CD8-positive, alpha-beta memory T cell (primary cell): ENCODE measurements at regions not wholly inside any gene's neighbourhood (a gene's known extent, or its start where the extent isn't known, plus 50 kb on each side); places are given as distances from the start of the nearest gene placed in this dataset.
A peak's percentile ranks its signal among the peaks of the same experiment; 100 is the strongest.

Experiments
- CTCF ChIA-PET: fragments of 350-600 bp; sonication (Branson Sonifier 250); formaldehyde crosslinking; loops from one replicate; lab custom pipeline; 2021; ENCODE audit warnings: antibody characterized with exemption; lab: Charles Lee
- POLR2A ChIA-PET: fragments of 350-600 bp; sonication (Branson Sonifier 250); formaldehyde crosslinking; loops from one replicate; lab custom pipeline; 2021; ENCODE audit warnings: antibody characterized with exemption; lab: Charles Lee
- DNase-seq, 5 donors: peaks; one replicate each; pipeline versions ENCODE4 v3.0.0 to v3.0.0-alpha.2; 2020 to 2022; ENCODE audit warnings: mixed read lengths in 1 of 5
- H3K27ac ChIP-seq: one replicate; pipeline ENCODE4 v1.7.0; 2013; ENCODE audit warnings: low read depth, mild to moderate bottlenecking, low read length, moderate library complexity
- H3K27me3 ChIP-seq: 2 replicates; pipeline ENCODE4 v1.7.0; 2013; ENCODE audit warnings: low read length, mild to moderate bottlenecking; ENCODE audit not compliant: insufficient read depth, poor library complexity, severe bottlenecking
- H3K36me3 ChIP-seq: 2 replicates; pipeline ENCODE4 v1.7.0; 2013; ENCODE audit warnings: mild to moderate bottlenecking, low read length, moderate library complexity; ENCODE audit not compliant: insufficient read depth
- H3K4me1 ChIP-seq: 2 replicates; pipeline ENCODE4 v1.7.0; 2013; ENCODE audit warnings: mild to moderate bottlenecking, low read length, moderate library complexity; ENCODE audit not compliant: insufficient read depth
- H3K4me3 ChIP-seq: 2 replicates; pipeline ENCODE4 v1.7.0; 2013; ENCODE audit warnings: mild to moderate bottlenecking, low read length
- H3K9me3 ChIP-seq: 2 replicates; pipeline ENCODE4 v1.7.0; 2013; ENCODE audit warnings: mild to moderate bottlenecking, low read length
- H3K27ac Mint-ChIP-seq, 8 donors: one replicate each; pipeline ENCODE4 v1.8.0; 2020 to 2021; ENCODE audit warnings: mixed read lengths in 8 of 8, mild to moderate bottlenecking in 6 of 8, inconsistent platforms in 3 of 8, moderate library complexity in 3 of 8
- H3K27me3 Mint-ChIP-seq, 2 donors: one replicate each; pipeline ENCODE4 v1.8.0; 2020 to 2021; ENCODE audit warnings: mixed read lengths in 2 of 2, mild to moderate bottlenecking in 1 of 2, moderate library complexity in 1 of 2
- H3K36me3 Mint-ChIP-seq, 3 donors: one replicate each; pipeline ENCODE4 v1.8.0; 2020 to 2021; ENCODE audit warnings: mixed read lengths in 3 of 3, inconsistent platforms in 1 of 3, mild to moderate bottlenecking in 1 of 3
- H3K4me1 Mint-ChIP-seq, 3 donors: one replicate each; pipeline ENCODE4 v1.8.0; 2020 to 2021; ENCODE audit warnings: mixed read lengths in 3 of 3, inconsistent platforms in 1 of 3, mild to moderate bottlenecking in 1 of 3
- H3K4me3 Mint-ChIP-seq, 7 donors: one replicate each; pipeline ENCODE4 v1.8.0; 2020 to 2021; ENCODE audit warnings: mixed read lengths in 7 of 7, mild to moderate bottlenecking in 6 of 7, moderate library complexity in 4 of 7, inconsistent platforms in 2 of 7
- H3K9me3 Mint-ChIP-seq, 5 donors: one replicate each; pipeline ENCODE4 v1.8.0; 2020 to 2022; ENCODE audit warnings: mixed read lengths in 5 of 5, mild to moderate bottlenecking in 3 of 5, moderate library complexity in 2 of 5, inconsistent platforms in 1 of 5

DNA sequence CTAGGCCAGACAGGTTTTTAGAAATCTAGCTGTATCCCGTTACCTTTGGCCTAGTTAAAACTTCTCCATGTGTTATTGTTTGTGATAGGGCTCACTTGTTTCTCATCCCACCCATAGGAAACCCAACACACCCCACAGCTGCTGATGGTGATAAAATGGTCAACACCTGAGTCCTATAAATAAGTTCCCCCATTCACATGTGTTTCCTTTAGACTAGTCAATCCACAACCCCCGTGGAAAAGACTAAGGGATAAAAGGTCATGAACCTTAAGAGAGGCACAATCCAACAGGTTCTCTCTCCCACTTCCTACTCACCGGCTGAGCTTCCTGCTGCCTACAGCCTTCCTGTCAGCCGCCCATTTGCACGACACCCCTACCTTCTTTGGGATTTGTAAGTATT, 768.4 kb downstream of the JRKL start:
- CTCF ChIA-PET: no interaction called here

DNA sequence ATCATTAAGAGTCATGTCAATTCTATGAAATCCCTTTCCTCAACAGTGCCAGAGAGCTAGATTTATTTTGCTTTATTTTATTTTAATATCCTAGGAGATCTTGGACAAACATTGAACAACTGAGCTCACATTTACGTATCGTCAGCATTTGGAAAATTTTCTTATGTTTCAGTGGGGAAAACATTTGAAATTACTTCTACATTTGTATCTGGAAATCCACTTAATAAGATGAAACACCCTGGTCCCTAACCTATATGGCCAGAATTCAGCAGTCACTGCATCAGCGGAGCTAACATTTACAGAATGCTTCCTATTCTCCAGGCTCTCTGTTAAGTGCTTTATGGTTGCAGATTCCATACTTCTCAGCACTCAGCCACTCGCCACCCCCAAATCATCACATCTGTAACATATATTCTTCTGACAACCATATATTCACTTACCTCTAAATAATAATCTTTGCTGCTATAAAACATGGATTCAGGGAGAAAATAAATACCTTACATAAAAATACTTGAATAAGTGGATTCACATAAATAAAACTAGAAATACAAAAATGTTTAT, 773.9 kb downstream of the JRKL start:
- no peak for DNase-seq
- no peaks in the 10 kb centered on the region for H3K9me3 ChIP-seq
- Mint-ChIP-seq H3K27ac (no peak overlapping the region), H3K27me3 (no peaks in the 10 kb centered on the region), H3K9me3 (peaks cover 3 to 19% (median 5%) of the 10 kb centered on the region in 5 donors), H3K4me3 (no peak overlapping the region), H3K36me3 (no peaks in the 10 kb centered on the region), H3K4me1 (no peaks in the 10 kb centered on the region)
- CTCF ChIA-PET: no interaction called here
- no peak overlapping the region for H3K4me3 ChIP-seq
- H3K27ac ChIP-seq: no peak overlapping the region
- no peaks in the 10 kb centered on the region for H3K4me1 ChIP-seq
- H3K27me3 ChIP-seq: no peaks in the 10 kb centered on the region
- POLR2A ChIA-PET: no interaction called here
- no peaks in the 10 kb centered on the region for H3K36me3 ChIP-seq

More for the DNA sequence above, 768.4 kb downstream of the JRKL start:
- H3K27ac Mint-ChIP-seq: no peak overlapping the region
- H3K27me3 ChIP-seq: no peaks in the 10 kb centered on the region
- H3K4me1 ChIP-seq: no peaks in the 10 kb centered on the region
- DNase-seq: no peak
- H3K4me3 Mint-ChIP-seq: no peak overlapping the region
- POLR2A ChIA-PET: no interaction called here
- no peaks in the 10 kb centered on the region for H3K27me3 Mint-ChIP-seq
- H3K9me3 Mint-ChIP-seq: peaks cover 2 to 23% (median 6%) of the 10 kb centered on the region in 5 donors
- no peaks in the 10 kb centered on the region for H3K36me3 Mint-ChIP-seq
- H3K9me3 ChIP-seq: no peaks in the 10 kb centered on the region
- H3K27ac ChIP-seq: no peak overlapping the region
- H3K4me1 Mint-ChIP-seq: no peaks in the 10 kb centered on the region
- no peak overlapping the region for H3K4me3 ChIP-seq
- H3K36me3 ChIP-seq: no peaks in the 10 kb centered on the region

DNA sequence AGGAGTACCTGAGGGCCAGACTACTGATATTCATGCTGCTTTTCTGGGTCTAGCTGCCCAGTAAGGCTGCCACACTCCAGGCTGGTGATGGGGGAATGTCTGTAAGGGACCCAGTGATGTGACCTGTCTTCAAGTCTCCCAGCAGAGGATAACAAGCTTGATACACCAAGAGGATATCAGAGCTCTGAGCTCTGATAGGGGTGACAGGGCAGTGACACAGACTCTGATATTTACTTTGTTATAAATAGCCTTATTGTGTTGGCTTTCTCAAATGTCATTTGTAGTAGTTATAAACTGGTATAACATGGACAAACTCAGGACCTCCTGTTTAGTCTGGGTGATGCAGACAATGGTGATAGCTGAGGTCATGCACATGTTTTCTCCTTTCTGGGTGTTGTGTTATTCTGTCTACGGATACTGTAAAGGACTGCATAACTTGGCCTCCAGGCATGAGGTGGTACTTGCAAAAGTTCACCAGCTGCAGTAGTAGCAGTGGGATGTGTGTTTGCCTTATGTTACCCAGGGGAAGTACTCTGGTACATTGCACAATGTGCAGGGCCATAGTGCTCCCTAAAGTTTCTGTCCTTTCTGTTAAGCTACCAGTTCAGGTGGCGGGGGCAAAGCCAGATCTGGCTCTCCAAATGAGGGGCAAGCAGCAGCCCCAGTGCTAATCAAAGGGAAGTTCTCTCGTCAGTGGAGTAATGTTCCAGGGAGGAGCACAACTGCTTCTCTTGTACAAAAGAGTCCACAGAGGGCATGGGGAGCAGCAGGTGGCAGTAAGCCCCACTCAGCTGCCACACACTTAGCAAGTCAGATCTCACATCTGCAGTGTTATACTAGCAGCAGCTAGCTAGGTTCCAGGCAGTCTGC, 812.2 kb downstream of the JRKL start:
- POLR2A ChIA-PET: no interaction called here
- no peaks in the 10 kb centered on the region for H3K36me3 Mint-ChIP-seq

DNA sequence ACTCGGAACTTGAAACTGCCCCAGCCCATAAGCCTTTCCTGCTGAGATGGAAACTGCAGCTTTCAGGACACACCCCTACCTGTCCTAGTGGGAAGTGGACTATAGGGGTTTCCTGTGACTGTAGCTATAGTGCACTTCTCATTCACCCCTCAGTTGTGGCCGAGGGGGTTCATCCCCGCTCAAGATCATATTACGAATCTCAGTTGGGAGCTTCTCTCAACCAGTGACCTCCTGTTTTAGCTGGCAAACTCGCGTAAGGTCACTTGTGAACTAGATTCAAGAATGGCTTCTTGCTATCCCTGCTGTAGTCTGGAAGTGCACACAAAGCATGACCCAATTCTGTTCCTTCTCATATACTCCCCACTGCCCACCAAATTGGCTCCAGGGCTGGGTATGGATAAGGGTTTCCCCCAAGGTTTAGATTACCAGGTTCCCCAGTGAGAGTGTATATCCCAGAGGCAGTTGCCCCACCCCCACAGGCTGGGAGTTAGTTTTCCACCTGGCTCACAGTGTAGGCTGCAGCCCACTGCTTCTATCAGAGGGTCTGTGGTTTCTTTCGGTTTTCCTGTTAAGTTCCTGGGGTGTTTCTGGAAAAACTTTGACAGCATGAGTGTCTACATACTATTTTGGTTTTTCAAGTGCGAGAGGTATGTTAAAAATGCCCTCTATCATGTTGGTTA, 812.9 kb downstream of the JRKL start:
- DNase-seq: no peak

More for the DNA sequence above, 812.2 kb downstream of the JRKL start:
- Mint-ChIP-seq H3K4me1 (no peaks in the 10 kb centered on the region), H3K9me3 (peaks cover 2 to 23% (median 13%) of the 10 kb centered on the region in 5 donors), H3K4me3 (no peak overlapping the region), H3K27ac (no peak overlapping the region), H3K27me3 (no peaks in the 10 kb centered on the region)
- H3K4me3 ChIP-seq: no peak overlapping the region
- DNase-seq: no peak
- no peaks in the 10 kb centered on the region for H3K27me3 ChIP-seq
- no peaks in the 10 kb centered on the region for H3K36me3 ChIP-seq
- CTCF ChIA-PET: no interaction called here
- no peaks in the 10 kb centered on the region for H3K9me3 ChIP-seq
- no peak overlapping the region for H3K27ac ChIP-seq
- H3K4me1 ChIP-seq: no peaks in the 10 kb centered on the region

DNA sequence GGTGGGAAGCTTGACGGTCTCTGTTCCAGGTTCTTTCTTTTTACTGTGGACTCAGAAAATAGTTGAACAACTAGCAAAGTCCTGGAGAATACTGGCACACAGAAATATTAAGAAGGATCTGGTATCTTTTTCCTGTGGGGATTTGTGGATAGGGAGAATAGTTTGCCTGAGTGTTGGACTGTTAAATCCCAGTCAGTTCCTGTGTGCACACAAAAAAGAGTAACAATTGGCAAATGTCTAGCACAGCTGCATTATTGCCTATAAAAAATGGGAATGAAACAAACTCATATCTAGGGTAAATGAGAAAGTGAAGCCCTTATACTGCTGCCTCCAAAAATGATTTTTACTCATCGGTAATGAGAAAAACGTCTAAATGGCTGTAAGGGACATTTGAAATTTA, 828.2 kb downstream of the JRKL start:
- no peaks in the 10 kb centered on the region for H3K4me1 Mint-ChIP-seq
- H3K36me3 Mint-ChIP-seq: no peaks in the 10 kb centered on the region
- Histone ChIP-seq H3K36me3 (no peaks in the 10 kb centered on the region), H3K27me3 (no peaks in the 10 kb centered on the region), H3K9me3 (no peaks in the 10 kb centered on the region), H3K4me1 (no peaks in the 10 kb centered on the region), H3K4me3 (no peak overlapping the region), H3K27ac (no peak overlapping the region)
- H3K27me3 Mint-ChIP-seq: no peaks in the 10 kb centered on the region
- no peak for DNase-seq
- peaks cover 0 to 13% (median 3%) of the 10 kb centered on the region in 5 donors for H3K9me3 Mint-ChIP-seq
- ChIA-PET CTCF (no interaction called here), POLR2A (no interaction called here)
- no peak overlapping the region for H3K27ac Mint-ChIP-seq
- H3K4me3 Mint-ChIP-seq: no peak overlapping the region

More for the DNA sequence above, 812.9 kb downstream of the JRKL start:
- H3K36me3 Mint-ChIP-seq: no peaks in the 10 kb centered on the region
- CTCF ChIA-PET: no interaction called here
- H3K4me1 Mint-ChIP-seq: no peaks in the 10 kb centered on the region
- H3K36me3 ChIP-seq: no peaks in the 10 kb centered on the region
- H3K4me3 ChIP-seq: no peak overlapping the region
- POLR2A ChIA-PET: no interaction called here
- H3K9me3 ChIP-seq: no peaks in the 10 kb centered on the region
- no peak overlapping the region for H3K4me3 Mint-ChIP-seq
- no peaks in the 10 kb centered on the region for H3K27me3 Mint-ChIP-seq
- no peaks in the 10 kb centered on the region for H3K4me1 ChIP-seq
- H3K27ac Mint-ChIP-seq: no peak overlapping the region
- no peak overlapping the region for H3K27ac ChIP-seq
- peaks cover 0 to 22% (median 13%) of the 10 kb centered on the region in 5 donors for H3K9me3 Mint-ChIP-seq
- H3K27me3 ChIP-seq: no peaks in the 10 kb centered on the region

DNA sequence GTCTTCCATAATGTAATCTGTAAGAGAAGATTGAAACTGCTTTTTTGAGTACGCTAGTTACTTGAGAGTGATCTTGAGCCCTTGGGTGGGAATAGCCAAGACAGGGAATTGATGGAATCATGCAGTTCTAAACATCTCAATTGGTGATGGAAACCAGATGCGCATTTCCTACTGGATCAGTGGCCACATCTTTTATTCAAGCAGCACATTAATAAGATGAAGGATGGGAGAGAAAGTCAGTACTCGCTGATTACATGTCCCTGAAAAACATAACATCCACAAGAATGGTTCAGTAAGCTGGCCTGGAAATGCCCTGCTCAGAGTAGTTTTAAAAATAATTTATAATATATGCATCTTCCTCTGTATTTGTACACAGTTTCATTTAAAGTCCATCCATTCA, 833.8 kb downstream of the JRKL start:
- Histone ChIP-seq H3K27ac (no peak overlapping the region), H3K4me3 (no peak overlapping the region), H3K27me3 (no peaks in the 10 kb centered on the region), H3K36me3 (no peaks in the 10 kb centered on the region), H3K9me3 (no peaks in the 10 kb centered on the region), H3K4me1 (no peaks in the 10 kb centered on the region)
- H3K9me3 Mint-ChIP-seq: peaks cover 0 to 33% (median 7%) of the 10 kb centered on the region in 5 donors
- no peak overlapping the region for H3K4me3 Mint-ChIP-seq
- ChIA-PET CTCF (no interaction called here), POLR2A (no interaction called here)
- H3K4me1 Mint-ChIP-seq: no peaks in the 10 kb centered on the region
- H3K27ac Mint-ChIP-seq: no peak overlapping the region
- no peak for DNase-seq
- H3K27me3 Mint-ChIP-seq: no peaks in the 10 kb centered on the region
- no peaks in the 10 kb centered on the region for H3K36me3 Mint-ChIP-seq

DNA sequence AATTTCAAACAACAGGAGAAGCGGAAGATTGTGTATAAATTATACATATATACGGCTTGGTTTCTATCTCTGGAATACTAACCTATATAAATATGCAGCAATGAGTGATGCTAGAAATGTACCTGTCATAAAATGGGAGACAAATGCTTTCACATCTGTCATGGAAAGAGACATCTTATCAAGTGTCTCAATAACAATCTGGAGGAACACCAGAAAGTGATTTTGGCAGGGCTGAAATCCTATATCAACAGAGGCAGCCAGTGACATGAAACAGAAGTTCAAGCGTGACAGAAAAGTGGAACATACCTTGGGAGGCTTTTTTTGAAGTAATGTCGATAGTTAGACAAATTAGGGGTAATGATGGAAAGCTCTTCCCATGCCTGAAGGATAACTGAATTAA, 834.6 kb downstream of the JRKL start:
- no peaks in the 10 kb centered on the region for H3K36me3 ChIP-seq
- no peaks in the 10 kb centered on the region for H3K36me3 Mint-ChIP-seq
- H3K9me3 Mint-ChIP-seq: peaks cover 0 to 36% (median 7%) of the 10 kb centered on the region in 5 donors
- H3K4me1 ChIP-seq: no peaks in the 10 kb centered on the region
- H3K27me3 ChIP-seq: no peaks in the 10 kb centered on the region
- H3K4me1 Mint-ChIP-seq: no peaks in the 10 kb centered on the region
- H3K27me3 Mint-ChIP-seq: no peaks in the 10 kb centered on the region
- POLR2A ChIA-PET: no interaction called here
- no peak overlapping the region for H3K4me3 Mint-ChIP-seq
- no peaks in the 10 kb centered on the region for H3K9me3 ChIP-seq
- no peak overlapping the region for H3K27ac ChIP-seq
- no peak overlapping the region for H3K27ac Mint-ChIP-seq
- DNase-seq: no peak
- CTCF ChIA-PET: no interaction called here
- no peak overlapping the region for H3K4me3 ChIP-seq

DNA sequence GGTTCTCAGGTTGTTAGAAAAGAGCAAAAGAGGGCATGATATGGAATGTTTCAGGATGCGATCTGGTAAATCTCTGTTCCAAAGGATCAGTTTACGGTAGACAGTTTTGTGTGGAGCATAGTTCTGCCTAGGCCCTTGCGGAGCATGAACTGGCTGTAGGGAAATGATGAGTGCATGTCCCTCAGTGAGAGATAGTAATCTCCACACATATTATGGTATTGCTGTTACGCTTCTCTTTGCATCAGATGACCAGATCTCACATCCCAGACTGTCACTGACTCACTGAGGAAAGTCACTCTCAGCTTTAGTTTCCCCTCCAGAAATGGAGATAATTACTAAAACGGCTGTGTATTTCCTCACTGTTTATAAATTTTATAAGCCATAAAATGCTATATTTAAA, 836.0 kb downstream of the JRKL start:
- Mint-ChIP-seq H3K9me3 (peaks cover 0 to 43% (median 7%) of the 10 kb centered on the region in 5 donors), H3K27ac (no peak overlapping the region), H3K4me3 (peak overlapping the region in 1 of 7 donors; percentile 11), H3K27me3 (no peaks in the 10 kb centered on the region), H3K4me1 (no peaks in the 10 kb centered on the region), H3K36me3 (no peaks in the 10 kb centered on the region)
- Histone ChIP-seq H3K27me3 (no peaks in the 10 kb centered on the region), H3K4me3 (no peak overlapping the region), H3K36me3 (no peaks in the 10 kb centered on the region), H3K9me3 (no peaks in the 10 kb centered on the region), H3K4me1 (no peaks in the 10 kb centered on the region), H3K27ac (no peak overlapping the region)
- CTCF ChIA-PET: no interaction called here
- POLR2A ChIA-PET: no interaction called here
- no peak for DNase-seq
